K562 (cell line): ENCODE measurements at regions not wholly inside any gene's neighbourhood (a gene's known extent, or its start where the extent isn't known, plus 50 kb on each side); places are given as distances from the start of the nearest gene placed in this dataset.

Experiments used
- ATAC-seq: fragments of 200-7000 bp; cut with Tn5 transposase; 3 replicates; pipeline ENCODE4 v1.9.1; 2020; ENCODE audit warnings: moderate library complexity
- BruUV-seq: library from RNA; stranded (reverse); fragments of 400-500 nt; replicated peaks from 2 replicates; lab custom pipeline; 2021; lab: Mats Ljungman, UMichigan
- CTCF ChIA-PET: fragments of 300-600 bp; formaldehyde crosslinking; extraction: SDS; loops from one replicate; lab custom pipeline; 2021; ENCODE audit warnings: low intra/inter-chr PET ratio; lab: Yijun Ruan, JAX
- POLR2A ChIA-PET: fragments of 300-600, 350-650 bp; sonication (Branson Sonifier 250); formaldehyde crosslinking; extraction: SDS; loops from one replicate; lab custom pipeline; 2021; ENCODE audit warnings: antibody characterized with exemption, inconsistent platforms; lab: Yijun Ruan, JAX
- DNase-seq, 4 experiments: peaks; one replicate each; pipeline versions ENCODE4 v3.0.0 to v3.0.0-alpha.2; 2011 to 2018; ENCODE audit warnings: low spot score in 3 of 4, mixed read lengths in 3 of 4; ENCODE audit errors: extremely low read depth in 1 of 4
- FAIRE-seq: peaks from 2 replicates; lab custom pipeline; 2011; peaks lifted over from hg19 to GRCh38; lab: Jason Lieb, UNC
- H2AFZ ChIP-seq: 2 replicates; pipeline ENCODE4 v1.6.0; 2011; ENCODE audit warnings: low read depth, low read length, control low read depth, inconsistent platforms
- H3K27ac ChIP-seq: fragments of 200-600 bp; 3 replicates; pipeline ENCODE4 v1.8.0; 2011; ENCODE audit warnings: low read depth, mild to moderate bottlenecking, control low read depth, inconsistent platforms, low read length, moderate library complexity, mixed read lengths; ENCODE audit errors: extremely low read depth
- H3K27me3 ChIP-seq, 2 experiments: fragments of 300-600 bp in 1 of 2; 2 replicates in 1 of 2; 3 replicates in 1 of 2; pipeline versions ENCODE4 v1.6.0 to v1.8.0; 2011; ENCODE audit warnings: inconsistent platforms in 2 of 2, low read length in 2 of 2, mild to moderate bottlenecking in 1 of 2, mixed read lengths in 1 of 2, moderate library complexity in 1 of 2; ENCODE audit not compliant: control insufficient read depth in 2 of 2, insufficient read depth in 2 of 2
- H3K36me3 ChIP-seq: fragments of 300-600 bp; 3 replicates; pipeline ENCODE4 v1.8.0; 2011; ENCODE audit warnings: mild to moderate bottlenecking, low read length, inconsistent platforms; ENCODE audit not compliant: control insufficient read depth, insufficient read depth
- H3K4me1 ChIP-seq, 2 experiments: fragments of 200-600 bp in 1 of 2; replicated peaks in 1 of 2; 2 replicates in 1 of 2; 3 replicates in 1 of 2; pipeline versions ENCODE4 v1.5.1 to v1.8.0; 2011; ENCODE audit warnings: inconsistent platforms in 2 of 2, low read length in 2 of 2, mild to moderate bottlenecking in 1 of 2, mixed read lengths in 1 of 2, moderate library complexity in 1 of 2; ENCODE audit not compliant: control insufficient read depth in 2 of 2, insufficient read depth in 2 of 2
- H3K4me2 ChIP-seq: 2 replicates; pipeline ENCODE4 v1.6.1; 2011; ENCODE audit warnings: low read length, control low read depth, inconsistent platforms, mixed read lengths; ENCODE audit not compliant: insufficient read depth
- H3K4me3 ChIP-seq: fragments of 200-600 bp; sonication (generic), shearing (Covaris generic); 2 replicates; pipeline ENCODE4 v1.5.1; 2016; ENCODE audit warnings: control low read depth, inconsistent platforms
- H3K79me2 ChIP-seq: fragments of 200-600 bp; 3 replicates; pipeline ENCODE4 v1.8.0; 2011; ENCODE audit warnings: low read length, inconsistent platforms; ENCODE audit not compliant: control insufficient read depth, insufficient read depth
- H3K9ac ChIP-seq, 2 experiments: 2 replicates each; pipeline versions ENCODE4 v1.6.0 to v1.6.1; 2011; ENCODE audit warnings: low read depth in 2 of 2, low read length in 2 of 2, control low read depth in 1 of 2, inconsistent platforms in 1 of 2, mild to moderate bottlenecking in 1 of 2, mixed read lengths in 1 of 2; ENCODE audit not compliant: insufficient read depth in 1 of 2
- H3K9me1 ChIP-seq: one replicate; pipeline ENCODE4 v1.6.0; 2011; ENCODE audit warnings: inconsistent platforms, mild to moderate bottlenecking, low read length, moderate library complexity; ENCODE audit not compliant: control insufficient read depth, insufficient read depth
- H3K9me3 ChIP-seq: replicated peaks from 2 replicates; pipeline ENCODE4 v1.5.1; 2011; ENCODE audit warnings: low read depth, low read length, inconsistent platforms; ENCODE audit not compliant: control insufficient read depth, insufficient read depth
- H4K20me1 ChIP-seq: replicated peaks from 2 replicates; pipeline ENCODE4 v1.6.1; 2011; ENCODE audit warnings: low read length, inconsistent platforms, mixed read lengths; ENCODE audit not compliant: control insufficient read depth, insufficient read depth
- ATF6 ChIP-seq: sonication (generic); formaldehyde crosslinking; IDR thresholded peaks from 2 replicates; pipeline ENCODE4 v1.4.0; 2020; ENCODE audit warnings: mild to moderate bottlenecking, missing genetic modification reagents
- C11orf30 ChIP-seq: fragments of 450-650 bp; IDR thresholded peaks from 2 replicates; pipeline ENCODE4 v1.6.1; 2016; ENCODE audit warnings: low read depth, mild to moderate bottlenecking
- HBP1 ChIP-seq: fragments of 450-650 bp; formaldehyde crosslinking; IDR thresholded peaks from 2 replicates; pipeline ENCODE4 v1.4.0; 2022; ENCODE audit warnings: missing genetic modification characterization
- MAFK ChIP-seq: IDR thresholded peaks from 2 replicates; pipeline ENCODE4 v1.6.1; 2011; ENCODE audit warnings: low read length, improper control_type of control experiment
- ZNF165 ChIP-seq: fragments of 250-450 bp; sonication (Bioruptor Pico); IDR thresholded peaks from 2 replicates; pipeline ENCODE4 v1.4.0; 2020; ENCODE audit warnings: borderline replicate concordance
- ZNF282 ChIP-seq: sonication (generic); formaldehyde crosslinking; IDR thresholded peaks from 2 replicates; pipeline ENCODE4 v1.8.1; 2023; ENCODE audit warnings: missing genetic modification reagents
- WGBS: fragments of 100-300 bp; shearing (Covaris generic); methylation state at CpG from one replicate; pipeline ENCODE4 v1.1.6; 2016; ENCODE audit warnings: low coverage, mixed read lengths; ENCODE audit not compliant: insufficient coverage; ENCODE audit errors: missing lambda C conversion rate; 5-methylcytosine and 5-hydroxymethylcytosine counted together
- in situ Hi-C: fragments of 300-500 bp; cut with MboI; formaldehyde crosslinking; loops from 4 replicates; pipeline ENCODE4 v1.15.0; 2018; ENCODE audit warnings: inconsistent platforms, mixed read lengths
- intact Hi-C: fragments of 100-400 bp; cut with micrococcal nuclease; formaldehyde crosslinking; loops from 2 replicates; pipeline ENCODE4 v1.14.2; 2022

GRCh38 chr20:11277858-11278257 lies 604.1 kb upstream of the JAG1 start:
- H4K20me1 ChIP-seq = no peaks in the 10 kb centered on the region
- in situ Hi-C loops (no loop called here), intact Hi-C loops (no loop called here)
- POLR2A ChIA-PET = no interaction called here
- no peaks in the 10 kb centered on the region for H3K79me2 ChIP-seq
- no peak overlapping the region for H3K4me3 ChIP-seq
- TF ChIP-seq ATF6 (CRISPR knock-in tag) = no peak
- no peak for TF ChIP-seq ZNF165
- no peak for TF ChIP-seq HBP1 (CRISPR knock-in tag)
- TF ChIP-seq C11orf30 = no peak
- TF ChIP-seq ZNF282 (CRISPR knock-in tag) = no peak
- no peak for TF ChIP-seq MAFK
- no peak for FAIRE-seq
- no peak overlapping the region for H3K27ac ChIP-seq
- H2AFZ ChIP-seq = no peak overlapping the region
- no peak for DNase-seq
- H3K4me1 ChIP-seq = no peaks in the 10 kb centered on the region
- no peaks in the 10 kb centered on the region for H3K9me1 ChIP-seq
- H3K9ac ChIP-seq = no peak overlapping the region
- no peaks in the 10 kb centered on the region for H3K9me3 ChIP-seq
- CTCF ChIA-PET = no interaction called here
- no TSS peak for BruUV-seq
- 0% methylated on average over 2 of the region's 4 CpGs for WGBS
- ATAC-seq = no peak
- H3K36me3 ChIP-seq = no peaks in the 10 kb centered on the region
- no peaks in the 10 kb centered on the region for H3K27me3 ChIP-seq
- H3K4me2 ChIP-seq = no peak overlapping the region
